ENCODE measurements at regions not wholly inside any gene's neighbourhood (a gene's known extent, or its start where the extent isn't known, plus 50 kb on each side); places are given as distances from the start of the nearest gene placed in this dataset.

DNA sequence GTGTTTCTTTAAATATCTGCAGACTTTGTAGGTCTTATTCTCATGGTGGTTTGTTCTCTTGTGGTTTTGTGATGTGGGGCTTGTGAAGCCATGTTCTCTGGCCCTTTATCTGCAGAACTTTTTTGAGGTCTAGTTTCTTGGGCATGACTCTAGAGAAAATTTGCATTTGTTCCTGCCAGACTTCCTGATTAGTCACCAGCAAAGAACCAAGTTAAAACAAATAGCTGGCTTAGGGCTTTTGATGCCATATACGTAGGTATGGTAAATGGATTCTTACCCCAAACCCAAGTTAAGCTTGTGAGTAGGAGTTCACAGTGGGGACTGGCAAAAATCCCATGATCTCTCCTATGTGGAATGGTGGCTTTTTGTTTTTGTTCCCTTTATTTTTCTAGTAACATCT is 68.7 kb upstream of the IRX3 start:
- Histone ChIP-seq H3K4me1 (ENCODE audit: low read depth) (no peaks in the 10 kb centered on the region), H3K36me3 (ENCODE audit: low read depth) (no peaks in the 10 kb centered on the region), H3K4me3 (no peak overlapping the region), H3K9me3 (no peaks in the 10 kb centered on the region)
- ATAC-seq (no peak), DNase-seq (no peak)
- intact Hi-C loops (cut with DNase I, micrococcal nuclease) = no loop called here
- TF ChIP-seq, protein P1, sequence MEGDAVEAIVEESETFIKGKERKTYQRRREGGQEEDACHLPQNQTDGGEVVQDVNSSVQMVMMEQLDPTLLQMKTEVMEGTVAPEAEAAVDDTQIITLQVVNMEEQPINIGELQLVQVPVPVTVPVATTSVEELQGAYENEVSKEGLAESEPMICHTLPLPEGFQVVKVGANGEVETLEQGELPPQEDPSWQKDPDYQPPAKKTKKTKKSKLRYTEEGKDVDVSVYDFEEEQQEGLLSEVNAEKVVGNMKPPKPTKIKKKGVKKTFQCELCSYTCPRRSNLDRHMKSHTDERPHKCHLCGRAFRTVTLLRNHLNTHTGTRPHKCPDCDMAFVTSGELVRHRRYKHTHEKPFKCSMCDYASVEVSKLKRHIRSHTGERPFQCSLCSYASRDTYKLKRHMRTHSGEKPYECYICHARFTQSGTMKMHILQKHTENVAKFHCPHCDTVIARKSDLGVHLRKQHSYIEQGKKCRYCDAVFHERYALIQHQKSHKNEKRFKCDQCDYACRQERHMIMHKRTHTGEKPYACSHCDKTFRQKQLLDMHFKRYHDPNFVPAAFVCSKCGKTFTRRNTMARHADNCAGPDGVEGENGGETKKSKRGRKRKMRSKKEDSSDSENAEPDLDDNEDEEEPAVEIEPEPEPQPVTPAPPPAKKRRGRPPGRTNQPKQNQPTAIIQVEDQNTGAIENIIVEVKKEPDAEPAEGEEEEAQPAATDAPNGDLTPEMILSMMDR (IDR thresholded peaks at IDR 0.05) = no peak

DNA sequence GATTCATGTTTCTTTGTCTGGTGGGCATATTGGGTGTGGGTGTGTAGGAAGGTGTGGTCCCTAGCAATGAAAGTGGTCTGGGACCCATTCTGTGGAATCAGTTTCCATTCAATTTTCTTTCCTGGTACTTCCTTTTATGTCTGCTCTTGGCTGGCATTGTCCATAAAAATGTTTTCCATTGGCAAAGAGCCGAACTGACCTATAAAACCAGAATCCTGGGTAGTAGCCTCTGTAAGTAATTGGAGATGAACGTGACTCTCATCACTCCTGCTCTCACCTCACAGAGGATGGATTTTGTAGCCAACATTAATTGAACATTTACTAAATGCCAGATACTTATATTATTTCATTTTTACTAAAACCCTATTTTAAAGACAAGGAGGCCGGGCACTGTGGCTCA is 66.5 kb upstream of the IRX3 start:
- H3K4me1 ChIP-seq (ENCODE audit: low read depth) = no peaks in the 10 kb centered on the region
- no peak overlapping the region for H3K4me3 ChIP-seq
- H3K36me3 ChIP-seq (ENCODE audit: low read depth) = no peaks in the 10 kb centered on the region
- intact Hi-C loops (cut with DNase I, micrococcal nuclease) = no loop called here
- ATAC-seq (no peak), DNase-seq (no peak)
- no peaks in the 10 kb centered on the region for H3K9me3 ChIP-seq
- TF ChIP-seq, protein P1 (IDR thresholded peaks at IDR 0.05) = no peak

DNA sequence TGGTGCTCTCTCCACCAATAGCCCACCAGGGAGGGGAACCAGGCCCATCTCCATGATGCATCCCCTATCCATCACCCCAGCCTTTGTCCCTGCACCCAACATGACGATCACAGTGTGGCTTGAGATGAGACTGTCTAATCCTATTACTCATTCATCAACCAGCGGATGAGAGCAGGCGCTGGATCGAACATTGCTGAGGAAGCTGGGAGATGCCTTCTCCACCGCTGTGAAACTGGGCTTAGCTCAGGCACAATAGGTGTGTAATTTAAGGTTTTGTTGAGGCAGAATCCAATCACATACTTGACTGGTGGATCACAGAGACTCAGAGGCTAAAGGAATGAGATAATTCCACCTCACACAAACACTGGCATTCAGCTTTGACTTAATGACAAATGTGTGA is 64.6 kb upstream of the IRX3 start:
- intact Hi-C loops (cut with DNase I, micrococcal nuclease) = no loop called here
- Histone ChIP-seq H3K9me3 (no peaks in the 10 kb centered on the region), H3K36me3 (ENCODE audit: low read depth) (no peaks in the 10 kb centered on the region), H3K4me1 (ENCODE audit: low read depth) (no peaks in the 10 kb centered on the region), H3K4me3 (no peak overlapping the region)
- no peak for ATAC-seq
- TF ChIP-seq, protein P1 (IDR thresholded peaks at IDR 0.05) = no peak
- no peak for DNase-seq

DNA sequence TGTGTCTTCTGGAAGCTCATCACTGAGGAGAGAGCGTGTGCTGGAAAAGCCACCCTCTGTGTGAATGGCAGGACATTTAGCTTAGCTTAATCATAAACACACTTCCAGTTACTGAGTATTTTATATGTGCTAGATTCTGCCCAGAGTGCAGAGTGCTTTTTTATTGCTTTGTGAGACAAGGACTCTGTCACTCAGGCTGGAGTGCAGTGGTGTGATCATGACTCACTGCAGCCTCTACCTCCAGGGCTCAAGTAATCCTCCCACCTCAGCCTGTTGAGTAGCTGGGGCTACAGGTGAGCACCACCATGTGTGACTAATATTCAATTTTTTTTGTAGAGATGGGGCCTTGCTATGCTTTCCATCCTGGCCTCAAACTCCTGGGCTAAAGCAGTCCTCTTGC is 61.4 kb upstream of the IRX3 start:
- DNase-seq = peak in 1 of 3 donors; percentile 4
- Histone ChIP-seq H3K9me3 (no peaks in the 10 kb centered on the region), H3K4me3 (no peak overlapping the region), H3K36me3 (ENCODE audit: low read depth) (no peaks in the 10 kb centered on the region), H3K4me1 (ENCODE audit: low read depth) (no peaks in the 10 kb centered on the region)
- TF ChIP-seq, protein P1 (IDR thresholded peaks at IDR 0.05) = no peak
- peak; percentile 85 for ATAC-seq
- intact Hi-C loops (cut with DNase I, micrococcal nuclease) = no loop called here

DNA sequence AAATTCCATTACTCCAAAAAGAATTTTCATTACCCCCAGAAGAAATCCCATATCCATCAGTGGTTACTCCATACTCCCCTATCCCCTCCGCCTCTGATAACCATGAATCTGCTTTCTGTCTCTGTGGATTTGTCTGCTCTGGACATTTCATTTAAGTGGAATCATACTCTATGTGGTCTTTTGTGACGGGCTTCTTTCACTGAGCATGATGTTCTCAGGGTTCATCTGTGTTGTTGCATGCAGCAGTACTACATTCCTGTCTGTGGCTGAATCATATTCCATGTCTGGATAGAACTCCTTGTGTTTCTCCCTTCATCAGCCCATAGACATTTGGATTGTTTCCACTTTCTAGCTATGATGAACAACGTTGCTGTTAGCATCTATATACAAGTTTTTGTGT is 59.5 kb upstream of the IRX3 start:
- no peaks in the 10 kb centered on the region for H3K4me1 ChIP-seq (ENCODE audit: low read depth)
- DNase-seq = no peak
- H3K36me3 ChIP-seq (ENCODE audit: low read depth) = no peaks in the 10 kb centered on the region
- no peak overlapping the region for H3K4me3 ChIP-seq
- intact Hi-C loops (cut with DNase I, micrococcal nuclease) = no loop called here
- no peak for ATAC-seq
- H3K9me3 ChIP-seq = no peaks in the 10 kb centered on the region
- TF ChIP-seq, protein P1 (IDR thresholded peaks at IDR 0.05) = no peak
